H1 (cell line): ENCODE measurements at regions not wholly inside any gene's neighbourhood (a gene's known extent, or its start where the extent isn't known, plus 50 kb on each side); places are given as distances from the start of the nearest gene placed in this dataset.

ENCODE experiments used
- NANOG ChIP-seq: IDR thresholded peaks from 2 replicates; pipeline ENCODE4 v1.6.1; 2011; ENCODE audit warnings: low read length, low read depth, mild to moderate bottlenecking, inconsistent platforms; ENCODE audit not compliant: insufficient read depth, poor library complexity, severe bottlenecking
- ZNF274 ChIP-seq: IDR thresholded peaks from 2 replicates; pipeline ENCODE4 v1.7.0; 2012; ENCODE audit warnings: low read length, borderline replicate concordance; ENCODE audit errors: extremely low read depth

GRCh38 chr6:101018157-101018556 lies 137.0 kb upstream of the ASCC3 start (continued):
- TF ChIP-seq ZNF274 (no peak), NANOG (no peak)
